Suprapubic skin (tissue), 4 donors: ENCODE measurements at regions not wholly inside any gene's neighbourhood (a gene's known extent, or its start where the extent isn't known, plus 50 kb on each side); places are given as distances from the start of the nearest gene placed in this dataset.

Experiments used
- DNase-seq, 2 donors: peaks; one replicate each; pipeline ENCODE4 v3.0.0-alpha.2; 2019; ENCODE audit warnings: low spot score in 2 of 2
- H3K27ac ChIP-seq: fragments of 200-600 bp; sonication (generic); one replicate; pipeline ENCODE4 v1.5.1; 2019
- H3K27me3 ChIP-seq: fragments of 200-600 bp; sonication (generic); one replicate; pipeline ENCODE4 v1.5.1; 2019
- H3K36me3 ChIP-seq: fragments of 200-600 bp; sonication (generic); one replicate; pipeline ENCODE4 v1.5.1; 2019
- H3K4me1 ChIP-seq: fragments of 200-600 bp; sonication (generic); one replicate; pipeline ENCODE4 v1.5.1; 2019
- H3K4me3 ChIP-seq: fragments of 200-600 bp; sonication (generic); one replicate; pipeline ENCODE4 v1.5.1; 2019; ENCODE audit warnings: mild to moderate bottlenecking
- H3K9me3 ChIP-seq: fragments of 200-600 bp; sonication (generic); one replicate; pipeline ENCODE4 v1.5.1; 2019
- CTCF ChIP-seq, 2 donors: fragments of 200-600 bp in 1 of 2; fragments of 450-650 bp in 1 of 2; sonication (generic) in 1 of 2; IDR thresholded peaks; one replicate each; pipeline ENCODE4 v1.5.1; 2016 to 2019; ENCODE audit warnings: antibody characterized with exemption in 2 of 2, mild to moderate bottlenecking in 1 of 2, moderate library complexity in 1 of 2
- EP300 ChIP-seq: sonication (generic); formaldehyde crosslinking; IDR thresholded peaks from one replicate; pipeline ENCODE4 v1.6.1; 2017; ENCODE audit warnings: antibody characterized with exemption
- POLR2A ChIP-seq, 2 donors: fragments of 450-650 bp; IDR thresholded peaks; one replicate each; pipeline ENCODE4 v1.6.1; 2017; ENCODE audit warnings: antibody characterized with exemption in 2 of 2, mild to moderate bottlenecking in 2 of 2, moderate library complexity in 2 of 2
- POLR2AphosphoS5 ChIP-seq, 3 donors: sonication (generic); formaldehyde crosslinking; IDR thresholded peaks; one replicate each; pipeline ENCODE4 v1.6.1; 2017; ENCODE audit warnings: antibody characterized with exemption in 3 of 3
- WGBS: methylation state at CpG from one replicate; pipeline ENCODE4 v1.1.5; 2018; 5-methylcytosine and 5-hydroxymethylcytosine counted together

- whole genome bisulfite sequencing: 56% methylated on average over 5 of the region's 5 CpGs
- H3K4me1 ChIP-seq: no peaks in the 10 kb centered on the region
These were observed 364.3 kb upstream of the HS3ST5 start for GRCh38 chr6:114707081-114707620.

GRCh38 chr6:114690625-114691024 is 347.8 kb upstream of the HS3ST5 start:
- no peaks in the 10 kb centered on the region for H3K4me1 ChIP-seq
- no peak overlapping the region for H3K4me3 ChIP-seq
- H3K36me3 ChIP-seq: no peaks in the 10 kb centered on the region
- 85% methylated on average over 4 of the region's 4 CpGs for WGBS
- TF ChIP-seq EP300 (no peak), POLR2AphosphoS5 (IDR thresholded peaks at IDR 0.05) (no peak), POLR2A (IDR thresholded peaks at IDR 0.05) (no peak), CTCF (IDR thresholded peaks at IDR 0.05) (no peak)
- no peak for DNase-seq
- H3K27me3 ChIP-seq: no peaks in the 10 kb centered on the region
- peaks cover 4% of the 10 kb centered on the region for H3K9me3 ChIP-seq
- no peak overlapping the region for H3K27ac ChIP-seq

More at GRCh38 chr6:114707081-114707620, 364.3 kb upstream of the HS3ST5 start:
- no peak for DNase-seq
- Histone ChIP-seq H3K9me3 (no peaks in the 10 kb centered on the region), H3K27me3 (no peaks in the 10 kb centered on the region), H3K27ac (no peak overlapping the region), H3K36me3 (no peaks in the 10 kb centered on the region), H3K4me3 (no peak overlapping the region)
- TF ChIP-seq CTCF (IDR thresholded peaks at IDR 0.05) (no peak), POLR2AphosphoS5 (IDR thresholded peaks at IDR 0.05) (no peak), POLR2A (IDR thresholded peaks at IDR 0.05) (no peak), EP300 (no peak)

GRCh38 chr6:114659513-114659912 is 316.7 kb upstream of the HS3ST5 start:
- no peaks in the 10 kb centered on the region for H3K9me3 ChIP-seq
- no peaks in the 10 kb centered on the region for H3K36me3 ChIP-seq
- no peak overlapping the region for H3K27ac ChIP-seq
- H3K4me1 ChIP-seq: no peaks in the 10 kb centered on the region
- no peak for TF ChIP-seq POLR2A (IDR thresholded peaks at IDR 0.05)
- TF ChIP-seq POLR2AphosphoS5 (IDR thresholded peaks at IDR 0.05): no peak
- no peak for TF ChIP-seq EP300
- TF ChIP-seq CTCF (IDR thresholded peaks at IDR 0.05): no peak
- 91% methylated on average over 2 of the region's 2 CpGs for WGBS
- DNase-seq: no peak
- no peak overlapping the region for H3K4me3 ChIP-seq
- H3K27me3 ChIP-seq: no peaks in the 10 kb centered on the region

GRCh38 chr6:114651611-114652010 is 308.8 kb upstream of the HS3ST5 start:
- DNase-seq: no peak
- no peak overlapping the region for H3K27ac ChIP-seq
- H3K9me3 ChIP-seq: no peaks in the 10 kb centered on the region
- H3K4me1 ChIP-seq: no peaks in the 10 kb centered on the region
- H3K27me3 ChIP-seq: no peaks in the 10 kb centered on the region
- H3K36me3 ChIP-seq: no peaks in the 10 kb centered on the region
- no peak overlapping the region for H3K4me3 ChIP-seq
- TF ChIP-seq POLR2AphosphoS5 (IDR thresholded peaks at IDR 0.05): no peak
- no peak for TF ChIP-seq CTCF (IDR thresholded peaks at IDR 0.05)
- no peak for TF ChIP-seq EP300
- no peak for TF ChIP-seq POLR2A (IDR thresholded peaks at IDR 0.05)
- 27% methylated on average over 2 of the region's 2 CpGs for WGBS

GRCh38 chr6:114650891-114651290 is 308.1 kb upstream of the HS3ST5 start:
- WGBS: 77% methylated on average over 2 of the region's 2 CpGs
- no peaks in the 10 kb centered on the region for H3K9me3 ChIP-seq
- H3K36me3 ChIP-seq: no peaks in the 10 kb centered on the region
- no peak overlapping the region for H3K27ac ChIP-seq
- DNase-seq: no peak
- TF ChIP-seq POLR2AphosphoS5 (IDR thresholded peaks at IDR 0.05) (no peak), EP300 (no peak), POLR2A (IDR thresholded peaks at IDR 0.05) (no peak), CTCF (IDR thresholded peaks at IDR 0.05) (no peak)
- no peaks in the 10 kb centered on the region for H3K27me3 ChIP-seq
- no peak overlapping the region for H3K4me3 ChIP-seq
- H3K4me1 ChIP-seq: no peaks in the 10 kb centered on the region
